Erythroblast (primary cell): ENCODE measurements at regions not wholly inside any gene's neighbourhood (a gene's known extent, or its start where the extent isn't known, plus 50 kb on each side); places are given as distances from the start of the nearest gene placed in this dataset.

ENCODE experiments used
- DNase-seq, 2 experiments: peaks; one replicate each; lab custom pipeline; 2025; lab: John Stamatoyannopoulos, UW
- GATA1 ChIP-seq: IDR thresholded peaks from 2 replicates; pipeline ENCODE4 v1.6.1; 2011; ENCODE audit warnings: low read depth, mild to moderate bottlenecking, control low read depth, low read length, moderate library complexity
- POLR2A ChIP-seq: IDR thresholded peaks from 2 replicates; pipeline ENCODE4 v1.6.1; 2011; ENCODE audit warnings: mild to moderate bottlenecking, low read length

DNA sequence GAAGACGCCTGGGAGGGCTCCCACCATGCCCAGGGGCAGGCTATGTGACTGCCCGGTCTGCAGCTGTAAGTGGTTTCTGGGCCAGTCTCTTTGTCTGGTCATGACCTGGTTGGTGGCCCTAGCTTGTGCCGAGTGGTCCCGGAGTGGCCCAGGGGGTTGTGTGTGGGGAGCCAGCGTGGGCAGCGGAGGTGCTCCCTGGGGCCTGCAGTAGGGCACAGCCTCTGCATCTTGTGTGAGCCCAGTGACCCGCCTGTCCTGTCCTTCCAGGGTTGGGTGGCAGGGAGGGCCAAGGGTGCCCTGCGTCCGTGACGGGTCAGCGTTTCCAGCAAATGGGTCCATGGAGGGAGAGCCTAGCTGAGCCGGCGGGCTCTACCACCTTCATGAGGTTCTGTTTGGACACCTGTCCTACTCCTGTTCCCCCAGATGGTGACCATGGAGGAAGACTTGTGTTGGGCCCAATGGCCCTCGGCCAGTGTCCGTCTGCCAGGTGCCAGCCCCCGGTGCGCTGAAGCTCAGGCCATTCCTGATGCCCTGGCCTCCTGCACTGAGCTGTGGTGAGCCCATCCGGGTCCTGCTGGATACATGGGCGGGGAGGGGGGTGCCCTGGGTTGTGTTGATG, 215.4 kb downstream of the SNRPN start:
- no peak for TF ChIP-seq POLR2A
- TF ChIP-seq GATA1, result no peak
- no peak for DNase-seq

DNA sequence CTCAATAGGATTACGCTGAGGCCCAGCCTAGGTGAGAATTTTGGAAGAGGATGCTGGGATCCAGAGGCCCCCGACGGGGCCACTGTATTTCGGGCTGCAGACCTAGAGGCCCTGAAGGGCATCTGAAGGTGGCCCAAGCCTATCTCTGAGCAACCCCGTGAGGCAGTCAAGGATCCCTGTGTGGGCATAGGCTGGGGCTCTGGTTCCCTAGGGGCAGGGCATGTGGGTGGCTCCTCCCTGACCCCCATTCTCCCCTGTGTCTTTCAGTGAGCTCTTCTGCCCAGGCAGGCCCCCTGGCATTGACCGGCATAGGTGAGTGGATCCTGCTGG, 216.0 kb downstream of the SNRPN start:
- TF ChIP-seq POLR2A, result no peak
- no peak for DNase-seq

DNA sequence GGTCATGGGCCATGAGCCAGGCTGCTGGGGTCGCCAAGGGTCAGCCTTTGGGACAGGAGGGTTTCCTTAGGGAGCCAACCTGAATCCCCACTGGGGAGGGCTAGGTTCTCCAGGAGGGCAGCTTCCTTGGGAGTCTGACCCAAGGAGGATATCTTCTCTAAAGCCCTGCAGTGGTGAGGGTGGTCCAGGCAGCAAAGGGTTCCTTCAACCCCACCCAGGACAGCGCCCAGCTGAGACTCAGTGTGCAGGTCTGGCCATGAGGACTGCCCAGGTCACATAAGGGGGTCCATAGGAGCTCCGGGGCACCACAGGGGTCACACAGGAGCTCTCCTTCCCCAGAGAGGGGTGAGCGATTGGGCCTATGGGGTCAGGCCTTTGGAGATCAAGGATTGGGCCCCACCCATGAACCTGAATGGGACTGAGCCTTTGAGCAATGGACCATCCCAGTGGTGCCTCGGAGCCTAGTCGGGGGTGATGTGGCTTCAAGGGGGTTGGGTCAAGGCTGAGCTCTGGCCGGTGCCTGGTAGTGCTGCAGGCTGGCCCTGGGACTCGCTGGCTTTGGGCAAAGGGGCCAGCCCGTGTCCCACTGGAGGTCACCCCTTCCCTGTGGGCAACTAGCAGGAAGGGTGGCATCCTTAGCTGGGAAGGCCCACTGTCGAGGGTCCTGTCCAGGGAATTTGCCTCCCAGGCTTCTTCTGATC, 216.5 kb downstream of the SNRPN start:
- no peak for DNase-seq
- no peak for TF ChIP-seq POLR2A

DNA sequence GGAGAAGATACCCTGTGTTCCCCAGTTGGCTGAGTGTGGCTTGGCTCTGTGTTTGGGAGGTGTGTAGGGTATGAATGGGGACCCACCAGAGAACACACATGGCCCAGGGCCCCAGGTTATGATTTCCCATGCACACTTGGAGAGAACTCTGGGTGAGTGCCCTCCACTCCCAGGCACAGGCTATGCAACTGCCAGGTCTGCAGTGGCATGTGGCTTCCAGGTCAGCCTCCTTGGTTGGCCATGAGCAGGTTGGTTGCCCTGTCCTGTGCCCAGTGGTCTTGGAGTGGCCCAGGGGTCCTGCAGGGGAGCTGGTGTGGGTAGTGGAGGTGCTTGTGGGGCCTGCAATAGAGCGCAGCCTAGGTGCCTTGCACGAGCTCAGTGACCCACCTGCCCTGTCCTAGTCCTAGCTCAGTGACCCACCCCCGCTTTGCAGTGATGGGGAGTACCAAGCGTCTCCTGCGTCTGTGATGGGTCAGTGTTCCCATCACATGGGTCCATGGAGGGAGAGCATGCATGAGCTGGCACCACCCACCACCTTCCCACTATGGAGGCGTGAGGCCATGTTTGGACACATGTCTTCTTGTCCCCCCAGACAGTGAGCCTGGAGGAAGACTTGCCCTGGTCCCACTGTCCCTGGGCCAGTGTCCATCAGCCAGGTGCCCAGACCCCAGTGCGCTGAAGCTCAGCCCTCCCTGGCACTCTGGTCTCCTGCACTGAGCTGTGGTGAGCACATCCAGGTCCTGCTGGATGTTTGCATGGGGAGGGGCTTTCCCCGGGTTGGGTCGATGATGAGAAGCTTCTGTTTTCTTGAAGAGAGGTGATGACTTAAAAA, 217.3 kb downstream of the SNRPN start:
- TF ChIP-seq GATA1, result no peak
- no peak for TF ChIP-seq POLR2A
- no peak for DNase-seq

DNA sequence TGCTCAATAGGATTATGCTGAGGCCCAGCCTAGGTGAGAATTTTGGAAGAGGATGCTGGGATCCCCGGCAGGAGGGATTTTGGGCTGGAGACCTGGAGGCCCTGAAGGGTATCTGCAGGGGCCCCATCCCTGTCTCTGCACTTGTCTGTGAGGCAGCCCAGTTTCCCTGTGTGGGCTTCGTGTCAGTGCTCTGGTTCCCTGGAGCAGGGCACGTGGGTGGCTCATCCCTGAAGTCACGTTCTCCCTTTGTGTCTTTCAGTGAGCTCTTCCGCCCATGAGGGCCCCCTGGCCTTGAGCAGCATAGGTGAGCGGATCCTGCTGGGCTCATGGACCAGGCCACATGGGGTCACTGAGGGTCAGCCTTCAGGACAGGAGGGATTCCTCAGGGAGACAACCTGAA, 217.9 kb downstream of the SNRPN start:
- TF ChIP-seq GATA1, result no peak
- TF ChIP-seq POLR2A, result no peak
- no peak for DNase-seq

DNA sequence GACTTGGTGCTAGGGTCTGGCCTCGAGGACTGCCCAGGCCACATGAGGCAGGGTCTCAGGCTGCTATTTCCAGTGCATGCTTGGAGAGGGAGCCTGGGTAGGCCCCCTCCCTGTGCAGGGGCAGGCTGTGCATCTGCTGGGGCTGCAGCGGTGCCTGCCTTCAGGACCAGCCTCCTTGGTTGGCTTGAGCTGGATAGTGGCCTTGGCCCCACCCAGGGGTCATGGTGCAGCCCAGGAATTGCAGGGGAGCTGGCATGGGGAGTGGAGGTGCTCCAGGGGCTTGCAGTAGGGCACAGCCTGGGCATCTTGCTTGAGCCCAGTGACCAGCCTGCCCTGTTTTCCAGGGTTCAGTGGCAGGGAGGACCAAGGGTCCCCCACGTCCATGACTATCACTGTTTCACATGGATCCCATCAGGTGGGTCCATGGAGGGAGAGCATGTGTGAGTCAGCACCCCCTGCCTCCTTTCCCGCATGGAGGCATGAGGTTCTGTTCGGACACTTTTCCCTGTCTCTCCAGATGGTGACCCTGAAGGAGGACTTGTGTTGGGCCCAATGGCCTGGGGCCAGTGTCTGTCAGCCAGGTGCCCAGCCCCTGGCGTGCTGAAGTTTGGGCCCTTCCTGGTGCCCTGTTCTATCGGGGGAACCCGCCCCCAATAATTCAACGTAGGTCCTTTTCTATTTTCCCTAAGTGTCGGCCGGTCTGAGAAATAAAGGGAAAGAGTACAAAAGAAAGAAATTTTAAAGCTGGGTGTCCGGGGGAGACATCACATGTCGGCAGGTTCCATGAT, 218.6 kb downstream of the SNRPN start:
- no peak for DNase-seq
- TF ChIP-seq POLR2A, result no peak
- no peak for TF ChIP-seq GATA1

DNA sequence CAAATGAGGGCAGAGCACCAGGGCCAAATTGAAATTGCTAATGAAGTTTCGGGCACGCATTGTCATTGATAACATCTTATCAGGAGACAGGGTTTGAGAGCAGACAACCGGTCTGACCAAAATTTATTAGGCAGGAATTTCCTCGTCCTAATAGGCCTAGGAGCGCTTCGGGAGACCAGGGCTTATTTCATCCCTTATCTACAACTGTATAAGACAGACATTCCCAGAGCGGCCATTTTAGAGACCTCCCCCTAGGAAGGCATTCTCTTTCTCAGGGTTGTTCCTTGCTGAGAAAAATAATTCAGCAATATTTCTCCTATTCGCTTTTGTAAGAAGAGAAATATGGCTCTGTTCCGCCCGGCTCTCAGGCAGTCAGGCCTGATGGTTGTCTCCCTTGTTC, 219.4 kb downstream of the SNRPN start:
- peak in 1 of 2 experiments; percentile 5 for DNase-seq

DNA sequence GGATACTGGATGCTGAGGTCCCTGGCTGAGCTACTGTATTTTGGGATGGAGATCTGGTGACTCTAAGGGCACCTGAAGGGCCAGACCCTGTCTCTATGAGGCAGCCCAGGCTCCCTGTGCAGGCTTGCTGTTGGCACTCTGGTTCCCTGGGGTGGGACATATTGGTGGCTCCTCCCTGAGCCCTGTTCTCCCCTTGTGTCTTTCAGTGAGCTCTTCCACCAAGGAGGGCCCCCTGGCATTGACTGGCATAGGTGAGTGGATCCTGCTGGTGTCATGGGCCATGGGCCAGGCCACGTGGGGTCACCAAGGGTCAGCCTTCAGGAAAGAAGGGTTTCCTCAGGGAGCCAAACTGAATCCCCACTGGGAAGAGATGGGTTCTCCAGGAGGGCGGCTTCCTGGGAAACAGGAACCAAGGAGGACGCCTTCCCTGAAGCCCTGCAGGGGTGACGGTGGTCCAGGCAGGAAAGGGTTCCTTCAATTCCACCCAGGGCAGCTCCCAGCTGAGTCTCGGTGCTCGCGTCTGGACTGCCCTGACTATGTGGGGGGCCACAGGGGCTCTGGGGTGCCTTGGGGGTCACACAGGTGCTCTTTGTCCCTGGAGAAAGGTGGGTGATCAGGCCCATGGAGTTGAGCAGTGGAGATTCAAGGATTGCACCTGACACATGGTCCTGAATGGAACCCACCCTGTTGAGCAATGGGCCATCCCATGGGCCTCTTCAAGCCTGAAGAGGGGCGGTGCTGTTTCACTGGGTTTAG, 220.4 kb downstream of the SNRPN start:
- no peak for DNase-seq
- no peak for TF ChIP-seq GATA1
- no peak for TF ChIP-seq POLR2A

DNA sequence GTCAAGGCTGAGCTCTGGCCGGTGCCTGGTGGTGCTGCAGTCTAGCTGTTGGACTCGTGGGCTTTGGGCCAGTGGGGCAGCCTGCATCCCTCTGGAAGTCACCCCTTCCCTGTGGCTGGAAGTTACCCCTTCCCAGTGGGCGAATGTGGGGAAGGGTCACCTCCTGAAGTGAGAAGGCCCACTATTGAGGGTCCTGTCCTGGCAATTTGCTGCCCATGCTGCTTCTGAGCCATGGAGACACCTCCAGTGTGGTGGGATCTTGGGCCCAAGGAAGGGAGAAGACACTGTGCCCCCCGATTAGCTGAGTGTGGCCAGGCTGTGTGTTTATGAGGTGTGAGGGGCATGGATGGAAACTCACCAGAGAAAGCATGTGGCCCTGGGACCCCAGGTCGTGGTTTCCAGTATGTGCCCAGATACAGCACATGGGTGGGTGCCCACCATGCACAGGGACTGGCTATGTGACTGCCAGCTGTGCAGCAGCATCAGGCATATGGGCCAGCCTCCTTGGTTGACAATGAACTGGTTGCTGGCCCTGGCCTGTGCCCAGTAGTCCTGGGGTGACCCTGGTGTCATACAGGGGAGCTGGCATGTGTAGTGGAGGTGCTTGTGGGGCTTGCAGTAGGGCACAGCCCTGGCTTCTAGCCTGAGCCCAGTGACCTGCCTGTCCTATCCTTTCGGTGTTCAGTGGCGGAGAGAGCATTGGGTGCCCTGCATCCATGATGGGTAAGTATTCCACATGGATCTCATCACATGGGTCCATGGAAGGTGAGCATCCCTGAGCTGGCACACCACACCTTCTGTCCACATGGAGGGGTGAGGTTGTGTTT, 221.2 kb downstream of the SNRPN start:
- TF ChIP-seq GATA1 (no peak), POLR2A (no peak)
- DNase-seq, result no peak

DNA sequence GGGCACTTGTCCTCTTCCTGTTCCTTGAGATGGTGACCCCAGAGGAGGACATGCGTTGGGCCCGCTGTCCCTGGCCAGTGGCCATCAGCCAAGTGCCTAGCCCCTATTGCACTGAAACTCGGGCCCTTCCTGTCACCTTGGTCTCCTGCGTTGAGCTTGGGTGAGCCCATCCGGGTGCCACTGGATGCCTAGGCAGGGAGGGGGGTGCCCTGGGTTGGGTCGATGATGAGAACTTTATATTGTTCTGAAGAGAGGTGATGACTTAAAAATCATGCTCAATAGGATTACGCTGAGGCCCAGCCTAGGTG, 221.8 kb downstream of the SNRPN start:
- DNase-seq, result no peak
- no peak for TF ChIP-seq GATA1
- TF ChIP-seq POLR2A, result no peak

DNA sequence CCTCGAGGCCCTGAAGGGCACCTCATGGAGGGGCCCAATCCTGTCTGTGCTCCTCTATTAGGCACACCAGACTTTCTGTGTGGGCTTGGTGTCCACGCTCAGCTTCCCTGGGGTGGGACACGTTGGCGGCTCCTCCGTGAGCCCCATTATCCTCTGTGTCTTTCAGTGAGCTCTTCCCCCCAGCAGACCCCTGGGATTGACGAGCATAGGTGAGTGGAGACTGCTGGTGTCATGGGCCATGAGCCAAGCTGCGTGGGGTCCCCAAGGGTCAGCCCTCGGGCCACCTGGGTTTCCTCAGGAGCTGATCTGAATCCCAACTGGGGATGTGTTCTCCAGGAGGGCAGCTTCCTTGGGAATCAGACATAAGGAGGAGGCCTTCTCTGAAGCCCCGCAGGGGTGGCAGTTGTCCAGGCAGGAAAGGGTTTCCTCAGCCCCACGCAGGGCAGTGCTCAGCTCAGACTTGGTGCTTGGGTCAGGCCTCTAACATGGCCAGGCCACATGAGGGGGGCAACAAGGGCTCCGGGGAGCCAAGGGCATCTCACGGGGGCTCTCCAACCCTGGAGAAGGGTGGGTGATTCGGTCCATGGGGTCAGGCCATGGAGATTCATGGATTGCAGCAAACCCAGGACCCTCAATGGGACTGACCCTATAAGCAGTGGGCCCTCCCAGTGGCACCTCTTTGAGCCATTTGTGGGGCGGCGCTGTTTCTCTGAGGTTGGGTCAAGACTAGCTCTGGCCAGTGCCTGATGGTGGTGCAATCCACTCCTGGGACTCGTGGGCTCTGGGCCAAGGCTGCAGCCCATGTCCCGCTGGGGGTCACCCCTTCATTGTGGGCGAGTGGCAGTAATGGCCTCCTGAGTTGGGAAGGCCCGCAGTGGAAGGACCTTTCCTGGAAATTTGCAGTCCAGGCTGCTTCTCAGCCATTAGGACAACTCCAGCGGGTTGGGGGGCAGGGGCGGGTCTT, 222.5 kb downstream of the SNRPN start:
- no peak for TF ChIP-seq POLR2A
- no peak for TF ChIP-seq GATA1
- no peak for DNase-seq
